ENCODE measurements at regions not wholly inside any gene's neighbourhood (a gene's known extent, or its start where the extent isn't known, plus 50 kb on each side); places are given as distances from the start of the nearest gene placed in this dataset.

DNA sequence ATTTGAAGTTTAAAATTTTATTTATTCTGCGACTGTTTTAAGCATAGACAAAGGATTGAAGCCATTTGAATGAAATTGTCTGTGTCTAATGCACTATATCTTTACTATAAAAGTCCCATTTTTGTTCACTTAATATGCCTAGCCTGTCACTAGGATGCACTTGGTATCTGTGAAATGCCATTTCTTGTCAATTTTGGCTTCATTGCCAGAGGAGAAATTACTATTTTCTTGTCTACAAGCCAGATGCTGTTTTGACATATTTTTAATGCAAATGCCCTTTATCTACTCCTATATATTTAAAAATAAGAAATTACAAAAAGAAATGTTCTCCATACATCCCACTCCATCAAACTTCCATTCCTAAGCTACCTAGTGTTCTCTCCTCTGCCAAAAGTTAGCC lies 1704.5 kb upstream of the RAG2 start:
- Histone ChIP-seq H3K79me2 (ENCODE audit: insufficient read depth, low read length) (no peaks in the 10 kb centered on the region), H3K9ac (ENCODE audit: low read length) (no peak overlapping the region), H3K27ac (ENCODE audit: low read depth, low read length) (no peak overlapping the region), H3K36me3 (ENCODE audit: control insufficient read depth in 1 of 2, insufficient read depth in 2 of 2, low read length in 2 of 2) (no peaks in the 10 kb centered on the region), H3K4me1 (ENCODE audit: control insufficient read depth in 1 of 2, insufficient read depth in 2 of 2, low read length in 2 of 2) (no peaks in the 10 kb centered on the region), H3K27me3 (ENCODE audit: insufficient read depth, low read length) (no peaks in the 10 kb centered on the region), H3K4me3 (replicated peaks in 1 of 2; ENCODE audit: low read depth in 1 of 2, low read length in 2 of 2) (no peak overlapping the region), H4K20me1 (ENCODE audit: insufficient read depth) (no peaks in the 10 kb centered on the region), H3K9me2 (ENCODE audit: insufficient read depth) (no peaks in the 10 kb centered on the region), H2AFZ (ENCODE audit: low read depth, low read length, poor library complexity, severe bottlenecking) (no peak overlapping the region), H3K4me2 (ENCODE audit: low read length) (no peak overlapping the region), H3K9me3 (ENCODE audit: control insufficient read depth in 1 of 2, insufficient read depth in 1 of 2, low read depth in 1 of 2, low read length in 2 of 2) (peaks cover 3 to 13% of the 10 kb centered on the region in 2 experiments; a peak in 2 of 4 replicates)
- DNase-seq (ENCODE audit: low read depth, low spot score) (no peak), ATAC-seq (no peak)
- intact Hi-C loops (cut with micrococcal nuclease), result no loop called here
- RAD21 ChIA-PET (ENCODE audit: low non-redundant PET in 1 of 2, low total read pairs in 2 of 2, uncharacterized antibody in 2 of 2, unreplicated experiment in 2 of 2), result no interaction called here
- TF ChIP-seq, protein P1, sequence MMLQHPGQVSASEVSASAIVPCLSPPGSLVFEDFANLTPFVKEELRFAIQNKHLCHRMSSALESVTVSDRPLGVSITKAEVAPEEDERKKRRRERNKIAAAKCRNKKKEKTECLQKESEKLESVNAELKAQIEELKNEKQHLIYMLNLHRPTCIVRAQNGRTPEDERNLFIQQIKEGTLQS (IDR thresholded peaks at IDR 0.05), result no peak
- TF ChIP-seq ELF1 (IDR thresholded peaks at IDR 0.05; ENCODE audit: borderline replicate concordance, low read depth), result no peak
- POLR2A ChIA-PET, result no interaction called here
- CTCF ChIA-PET, result no interaction called here
- no TSS peak for BruUV-seq (replicated peaks)

DNA sequence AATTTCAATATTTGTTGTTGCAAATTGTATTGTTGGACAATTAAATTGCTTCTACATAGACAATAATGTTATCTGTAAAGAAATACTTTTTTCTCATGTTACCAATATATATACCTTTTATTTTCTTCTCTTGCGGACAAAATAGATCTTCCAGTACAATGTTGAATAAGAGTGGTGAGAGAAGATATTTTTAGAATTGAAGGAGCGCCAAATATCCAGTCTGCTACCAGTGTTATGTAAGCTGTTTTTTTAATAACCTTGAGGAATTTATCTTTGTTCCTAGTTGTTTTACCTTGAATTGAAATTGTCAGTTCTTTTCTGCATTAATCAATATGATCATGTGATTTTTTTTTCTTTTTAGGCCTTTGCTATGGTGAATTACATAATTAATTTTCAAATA lies 1702.5 kb upstream of the RAG2 start:
- no peak overlapping the region for H2AFZ ChIP-seq (ENCODE audit: low read depth, low read length, poor library complexity, severe bottlenecking)
- H3K79me2 ChIP-seq (ENCODE audit: insufficient read depth, low read length), result no peaks in the 10 kb centered on the region
- H3K36me3 ChIP-seq (ENCODE audit: control insufficient read depth in 1 of 2, insufficient read depth in 2 of 2, low read length in 2 of 2), result no peaks in the 10 kb centered on the region
- DNase-seq (ENCODE audit: low read depth, low spot score) (no peak), ATAC-seq (no peak)
- intact Hi-C loops (cut with micrococcal nuclease), result no loop called here
- H3K4me3 ChIP-seq (replicated peaks in 1 of 2; ENCODE audit: low read depth in 1 of 2, low read length in 2 of 2), result no peak overlapping the region
- no TSS peak for BruUV-seq (replicated peaks)
- no peaks in the 10 kb centered on the region for H4K20me1 ChIP-seq (ENCODE audit: insufficient read depth)
- ChIA-PET RAD21 (ENCODE audit: low non-redundant PET in 1 of 2, low total read pairs in 2 of 2, uncharacterized antibody in 2 of 2, unreplicated experiment in 2 of 2) (no interaction called here), POLR2A (no interaction called here), CTCF (no interaction called here)
- H3K9me2 ChIP-seq (ENCODE audit: insufficient read depth), result no peaks in the 10 kb centered on the region
- no peak overlapping the region for H3K27ac ChIP-seq (ENCODE audit: low read depth, low read length)
- H3K4me1 ChIP-seq (ENCODE audit: control insufficient read depth in 1 of 2, insufficient read depth in 2 of 2, low read length in 2 of 2), result no peaks in the 10 kb centered on the region
- H3K9me3 ChIP-seq (ENCODE audit: control insufficient read depth in 1 of 2, insufficient read depth in 1 of 2, low read depth in 1 of 2, low read length in 2 of 2), result peaks cover 0 to 13% of the 10 kb centered on the region in 2 experiments; a peak in 1 of 4 replicates
- H3K9ac ChIP-seq (ENCODE audit: low read length), result no peak overlapping the region
- no peaks in the 10 kb centered on the region for H3K27me3 ChIP-seq (ENCODE audit: insufficient read depth, low read length)
- no peak overlapping the region for H3K4me2 ChIP-seq (ENCODE audit: low read length)
- TF ChIP-seq YY1 (IDR thresholded peaks at IDR 0.05; ENCODE audit: extremely low read depth, insufficient replicate concordance, low read depth, low read length) (no peak), ZBTB33 (IDR thresholded peaks at IDR 0.05; ENCODE audit: extremely low read depth, insufficient replicate concordance, low read length) (no peak), RAD21 (IDR thresholded peaks at IDR 0.05; ENCODE audit: low read depth) (no peak), REST (IDR thresholded peaks at IDR 0.05; ENCODE audit: low read depth) (no peak), TCF7L2 (IDR thresholded peaks at IDR 0.05; ENCODE audit: borderline replicate concordance, extremely low read depth, insufficient read depth, insufficient read length) (no peak), FOSL1 (IDR thresholded peaks at IDR 0.05; ENCODE audit: low read depth) (no peak), EZH2phosphoT487 (IDR thresholded peaks at IDR 0.05; ENCODE audit: borderline replicate concordance) (no peak), CEBPB (IDR thresholded peaks at IDR 0.05; ENCODE audit: low read depth) (no peak)
- TF ChIP-seq, protein P1 (IDR thresholded peaks at IDR 0.05), result no peak
- TF ChIP-seq, protein P2, sequence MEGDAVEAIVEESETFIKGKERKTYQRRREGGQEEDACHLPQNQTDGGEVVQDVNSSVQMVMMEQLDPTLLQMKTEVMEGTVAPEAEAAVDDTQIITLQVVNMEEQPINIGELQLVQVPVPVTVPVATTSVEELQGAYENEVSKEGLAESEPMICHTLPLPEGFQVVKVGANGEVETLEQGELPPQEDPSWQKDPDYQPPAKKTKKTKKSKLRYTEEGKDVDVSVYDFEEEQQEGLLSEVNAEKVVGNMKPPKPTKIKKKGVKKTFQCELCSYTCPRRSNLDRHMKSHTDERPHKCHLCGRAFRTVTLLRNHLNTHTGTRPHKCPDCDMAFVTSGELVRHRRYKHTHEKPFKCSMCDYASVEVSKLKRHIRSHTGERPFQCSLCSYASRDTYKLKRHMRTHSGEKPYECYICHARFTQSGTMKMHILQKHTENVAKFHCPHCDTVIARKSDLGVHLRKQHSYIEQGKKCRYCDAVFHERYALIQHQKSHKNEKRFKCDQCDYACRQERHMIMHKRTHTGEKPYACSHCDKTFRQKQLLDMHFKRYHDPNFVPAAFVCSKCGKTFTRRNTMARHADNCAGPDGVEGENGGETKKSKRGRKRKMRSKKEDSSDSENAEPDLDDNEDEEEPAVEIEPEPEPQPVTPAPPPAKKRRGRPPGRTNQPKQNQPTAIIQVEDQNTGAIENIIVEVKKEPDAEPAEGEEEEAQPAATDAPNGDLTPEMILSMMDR (IDR thresholded peaks at IDR 0.05 in 2 of 3, conservative IDR thresholded peaks at IDR 0.05 in 1 of 3; ENCODE audit: borderline replicate concordance in 1 of 3, insufficient read depth in 1 of 3, low read depth in 2 of 3, low read length in 2 of 3), result no peak
